ENCODE measurements at regions not wholly inside any gene's neighbourhood (a gene's known extent, or its start where the extent isn't known, plus 50 kb on each side); places are given as distances from the start of the nearest gene placed in this dataset.
A peak's percentile ranks its signal among the peaks of the same experiment; 100 is the strongest.

DNA sequence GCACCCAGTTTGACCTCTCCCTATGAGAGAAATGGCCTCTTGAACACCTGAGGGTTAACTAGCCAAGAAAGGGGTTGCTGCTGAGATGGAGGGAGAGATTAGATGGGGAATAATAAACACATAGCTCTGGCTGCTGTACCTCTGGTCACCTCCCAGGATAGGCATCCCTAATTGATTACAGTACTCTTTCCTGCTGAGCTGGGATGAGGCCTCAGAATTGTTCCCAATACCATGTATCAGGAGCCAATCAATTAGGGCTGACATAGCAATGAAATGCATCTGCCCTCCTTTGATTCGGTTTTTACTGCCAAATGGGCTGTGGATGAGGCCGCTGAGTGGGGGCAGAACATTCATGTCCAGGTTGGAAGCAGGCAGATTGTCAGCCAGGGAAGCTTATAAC, 339.4 kb upstream of the SLCO3A1 start:
- DNase-seq (ENCODE audit: low read depth in 2 of 2) = no peak
- TF ChIP-seq, protein P1, sequence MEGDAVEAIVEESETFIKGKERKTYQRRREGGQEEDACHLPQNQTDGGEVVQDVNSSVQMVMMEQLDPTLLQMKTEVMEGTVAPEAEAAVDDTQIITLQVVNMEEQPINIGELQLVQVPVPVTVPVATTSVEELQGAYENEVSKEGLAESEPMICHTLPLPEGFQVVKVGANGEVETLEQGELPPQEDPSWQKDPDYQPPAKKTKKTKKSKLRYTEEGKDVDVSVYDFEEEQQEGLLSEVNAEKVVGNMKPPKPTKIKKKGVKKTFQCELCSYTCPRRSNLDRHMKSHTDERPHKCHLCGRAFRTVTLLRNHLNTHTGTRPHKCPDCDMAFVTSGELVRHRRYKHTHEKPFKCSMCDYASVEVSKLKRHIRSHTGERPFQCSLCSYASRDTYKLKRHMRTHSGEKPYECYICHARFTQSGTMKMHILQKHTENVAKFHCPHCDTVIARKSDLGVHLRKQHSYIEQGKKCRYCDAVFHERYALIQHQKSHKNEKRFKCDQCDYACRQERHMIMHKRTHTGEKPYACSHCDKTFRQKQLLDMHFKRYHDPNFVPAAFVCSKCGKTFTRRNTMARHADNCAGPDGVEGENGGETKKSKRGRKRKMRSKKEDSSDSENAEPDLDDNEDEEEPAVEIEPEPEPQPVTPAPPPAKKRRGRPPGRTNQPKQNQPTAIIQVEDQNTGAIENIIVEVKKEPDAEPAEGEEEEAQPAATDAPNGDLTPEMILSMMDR (IDR thresholded peaks at IDR 0.05; ENCODE audit: low read depth, low read length) = no peak
- no peak overlapping the region for H3K4me3 ChIP-seq (replicated peaks in 1 of 2; ENCODE audit: low read depth in 2 of 2, low read length in 2 of 2)

DNA sequence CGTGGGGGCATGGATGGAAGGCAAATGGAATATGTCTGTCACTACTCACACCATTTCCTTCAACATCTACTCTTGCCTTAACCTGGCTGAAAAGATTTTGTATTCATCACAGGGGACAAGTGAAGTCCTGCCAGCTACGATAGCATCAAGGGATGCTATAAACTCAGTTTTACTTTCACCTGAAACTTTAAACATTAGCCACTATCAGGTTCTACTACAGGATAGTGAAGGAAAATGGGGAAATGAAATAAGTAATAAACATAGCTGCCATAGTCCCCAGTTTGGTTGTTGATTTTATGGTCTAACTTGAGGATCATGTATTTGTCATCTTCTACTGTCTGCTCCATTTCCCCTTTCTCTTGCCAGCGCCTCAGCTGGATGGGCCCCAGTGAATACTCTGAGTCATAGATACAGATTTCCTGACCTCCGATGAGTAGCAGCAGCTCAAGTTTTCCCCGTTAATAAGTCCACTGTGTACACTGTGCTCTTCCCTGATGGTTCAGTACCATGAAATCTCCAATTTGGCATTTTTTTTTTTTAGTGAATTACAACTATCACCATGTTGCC, 338.2 kb upstream of the SLCO3A1 start:
- H3K4me3 ChIP-seq (replicated peaks in 1 of 2; ENCODE audit: low read depth in 2 of 2, low read length in 2 of 2) = no peak overlapping the region
- TF ChIP-seq, protein P1 (IDR thresholded peaks at IDR 0.05; ENCODE audit: low read depth, low read length) = no peak
- peak; percentile 72 to 95 for DNase-seq (ENCODE audit: low read depth in 2 of 2)

DNA sequence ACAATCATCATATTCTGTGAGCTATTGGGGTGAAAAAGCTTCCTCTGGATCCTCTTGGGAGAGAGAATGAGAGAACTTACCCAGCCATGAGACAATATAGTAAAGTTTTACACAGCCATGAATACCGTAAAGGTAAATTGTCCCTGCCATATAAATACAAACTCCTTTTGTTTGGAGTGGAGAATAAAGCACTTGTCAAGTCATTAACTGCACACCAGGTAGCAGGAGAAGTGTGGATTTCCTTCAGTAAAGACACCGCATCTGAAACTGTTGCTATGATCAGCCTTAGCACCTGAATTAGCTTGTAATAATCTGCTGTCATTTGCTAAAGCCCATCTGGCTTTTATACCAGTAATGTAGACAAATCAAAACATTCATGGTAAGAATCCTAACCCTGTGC, 336.6 kb upstream of the SLCO3A1 start:
- TF ChIP-seq, protein P1 (IDR thresholded peaks at IDR 0.05; ENCODE audit: low read depth, low read length) = no peak
- DNase-seq (ENCODE audit: low read depth in 2 of 2) = no peak
- H3K4me3 ChIP-seq (replicated peaks in 1 of 2; ENCODE audit: low read depth in 2 of 2, low read length in 2 of 2) = no peak overlapping the region

DNA sequence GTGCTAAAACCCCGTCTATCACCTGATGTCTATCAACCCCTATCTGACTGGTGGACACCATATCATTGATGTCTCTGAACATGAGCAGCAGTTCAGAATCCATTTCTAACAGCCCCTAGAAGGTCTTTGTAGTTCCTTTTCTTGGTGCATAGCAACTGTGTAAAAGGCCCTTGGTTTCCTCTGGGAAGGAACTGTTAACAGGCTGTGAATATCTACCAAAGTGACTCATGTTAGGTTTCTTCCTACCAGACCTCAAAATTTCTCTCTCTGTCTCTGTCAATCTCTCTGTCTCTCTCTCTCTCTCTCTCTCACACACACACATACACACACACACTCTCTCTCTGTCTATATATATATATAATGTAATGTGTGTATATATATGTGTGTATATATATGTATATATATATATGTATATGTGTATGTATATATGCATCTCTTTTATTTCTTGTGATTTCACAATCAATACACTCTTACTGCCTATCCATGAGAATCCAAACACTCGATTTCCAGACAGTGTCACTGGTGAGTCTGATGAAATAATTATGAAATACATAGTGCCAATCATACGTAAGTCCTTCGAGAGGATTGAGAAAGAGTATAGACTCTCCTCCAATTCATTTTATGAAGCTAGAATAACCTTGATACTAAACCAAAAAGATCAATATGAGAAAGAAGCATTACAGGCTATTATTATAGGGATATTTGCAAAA, 335.9 kb upstream of the SLCO3A1 start:
- TF ChIP-seq, protein P1 (IDR thresholded peaks at IDR 0.05; ENCODE audit: low read depth, low read length) = no peak
- H3K4me3 ChIP-seq (replicated peaks in 1 of 2; ENCODE audit: low read depth in 2 of 2, low read length in 2 of 2) = no peak overlapping the region
- peak in 1 of 2 donors; percentile 76 for DNase-seq (ENCODE audit: low read depth in 2 of 2)

DNA sequence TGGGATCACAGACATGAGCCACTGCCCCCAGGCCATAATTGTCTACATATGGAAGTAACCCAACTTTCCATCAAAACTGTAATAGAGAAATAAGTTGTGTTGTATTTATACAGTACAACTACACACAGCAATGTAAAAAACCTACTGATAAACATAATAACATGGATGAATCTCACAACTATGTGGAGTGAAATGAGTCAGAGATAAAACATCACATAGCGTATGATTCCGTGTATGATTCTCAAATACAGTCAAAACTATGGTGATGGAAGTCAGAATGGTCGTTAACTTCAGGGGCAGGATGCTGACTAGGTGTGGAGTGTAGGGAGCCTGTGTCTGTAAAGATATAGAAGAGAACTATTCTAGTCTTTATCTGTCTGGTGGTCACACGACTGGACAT, 332.7 kb upstream of the SLCO3A1 start:
- DNase-seq (ENCODE audit: low read depth in 2 of 2) = peak in 1 of 2 donors; percentile 68
- TF ChIP-seq, protein P1 (IDR thresholded peaks at IDR 0.05; ENCODE audit: low read depth, low read length) = no peak

DNA sequence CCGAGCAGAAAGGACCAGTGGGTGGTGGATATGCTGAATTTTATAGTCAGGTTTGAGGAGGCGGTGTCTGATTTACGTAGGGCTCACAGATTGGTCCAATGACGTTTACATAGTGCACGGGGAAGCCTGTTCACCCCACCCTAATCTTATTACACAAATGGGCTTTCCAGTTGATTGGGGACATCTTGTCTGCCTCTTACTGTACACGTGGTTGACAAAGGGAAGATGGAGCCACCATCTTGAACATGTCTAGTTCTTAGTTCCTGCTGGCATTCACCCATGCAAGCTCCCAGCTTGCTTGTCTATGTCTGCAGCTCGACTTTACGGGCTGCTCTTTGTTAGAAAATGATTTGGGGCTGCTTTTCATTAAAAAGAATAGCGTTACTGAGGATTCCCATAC, 332.0 kb upstream of the SLCO3A1 start:
- TF ChIP-seq, protein P1 (IDR thresholded peaks at IDR 0.05; ENCODE audit: low read depth, low read length) = no peak
- no peak overlapping the region for H3K4me3 ChIP-seq (replicated peaks in 1 of 2; ENCODE audit: low read depth in 2 of 2, low read length in 2 of 2)
- no peak for DNase-seq (ENCODE audit: low read depth in 2 of 2)

More for the DNA sequence above, 332.7 kb upstream of the SLCO3A1 start:
- H3K4me3 ChIP-seq (replicated peaks in 1 of 2; ENCODE audit: low read depth in 2 of 2, low read length in 2 of 2) = no peak overlapping the region
